Activated B cell treated with CpG ODN at 0.5 μM for 24 hours (primary cell): ENCODE measurements at regions not wholly inside any gene's neighbourhood (a gene's known extent, or its start where the extent isn't known, plus 50 kb on each side); places are given as distances from the start of the nearest gene placed in this dataset.

Experiments
- ATAC-seq: fragments of 200-7000 bp; cut with Tn5 transposase; one replicate; pipeline ENCODE4 v1.10.0; 2021; ENCODE audit warnings: low read depth, mild to moderate bottlenecking, moderate library complexity
- CTCF ChIA-PET: fragments of 350-600 bp; sonication (Branson Sonifier 250); formaldehyde crosslinking; loops from one replicate; lab custom pipeline; 2021; ENCODE audit warnings: antibody characterized with exemption; lab: Charles Lee
- POLR2A ChIA-PET: fragments of 350-600 bp; sonication (Branson Sonifier 250); formaldehyde crosslinking; loops from one replicate; lab custom pipeline; 2021; ENCODE audit warnings: antibody characterized with exemption; lab: Charles Lee
- DNase-seq: peaks from one replicate; pipeline ENCODE4 v3.0.0; 2022
- H3K27ac Mint-ChIP-seq: one replicate; pipeline ENCODE4 v1.8.0; 2020; ENCODE audit warnings: mixed read lengths
- H3K27me3 Mint-ChIP-seq: one replicate; pipeline ENCODE4 v1.8.0; 2021; ENCODE audit warnings: mixed read lengths
- H3K36me3 Mint-ChIP-seq: one replicate; pipeline ENCODE4 v1.8.0; 2021; ENCODE audit warnings: low read depth, mixed read lengths
- H3K4me1 Mint-ChIP-seq: one replicate; pipeline ENCODE4 v1.8.0; 2021; ENCODE audit warnings: mixed read lengths
- H3K4me3 Mint-ChIP-seq: one replicate; pipeline ENCODE4 v1.8.0; 2020; ENCODE audit warnings: mild to moderate bottlenecking, mixed read lengths
- H3K9me3 Mint-ChIP-seq: one replicate; pipeline ENCODE4 v1.8.0; 2020; ENCODE audit warnings: mixed read lengths
- CTCF ChIP-seq: fragments of 200-600 bp; IDR thresholded peaks from one replicate; pipeline ENCODE4 v1.8.0; 2022; ENCODE audit warnings: antibody characterized with exemption, mild to moderate bottlenecking
- intact Hi-C: fragments of 100-400 bp; cut with micrococcal nuclease; formaldehyde crosslinking; loops from one replicate; pipeline ENCODE4 v1.15.1; 2024

- ATAC-seq (no peak), DNase-seq (no peak)
- Mint-ChIP-seq H3K36me3 (no peaks in the 10 kb centered on the region), H3K4me1 (no peaks in the 10 kb centered on the region), H3K27me3 (no peaks in the 10 kb centered on the region), H3K9me3 (peaks cover 6% of the 10 kb centered on the region), H3K27ac (no peak overlapping the region), H3K4me3 (no peak overlapping the region)
- no peak for TF ChIP-seq CTCF
- ChIA-PET POLR2A (no interaction called here), CTCF (no interaction called here)
- intact Hi-C loops, result no loop called here
These were observed 288.3 kb upstream of the AJAP1 start for GRCh38 chr1:4366091-4366490.

- TF ChIP-seq CTCF, result no peak
- Mint-ChIP-seq H3K4me1 (no peaks in the 10 kb centered on the region), H3K4me3 (no peak overlapping the region), H3K27ac (no peak overlapping the region), H3K36me3 (no peaks in the 10 kb centered on the region), H3K27me3 (no peaks in the 10 kb centered on the region), H3K9me3 (peaks cover 6% of the 10 kb centered on the region)
- ATAC-seq (no peak), DNase-seq (no peak)
- ChIA-PET POLR2A (no interaction called here), CTCF (no interaction called here)
- intact Hi-C loops, result no loop called here
These were observed 287.1 kb upstream of the AJAP1 start for GRCh38 chr1:4367230-4367777.

GRCh38 chr1:4369335-4369734 lies 285.1 kb upstream of the AJAP1 start:
- Mint-ChIP-seq H3K4me3 (no peak overlapping the region), H3K27me3 (no peaks in the 10 kb centered on the region), H3K36me3 (no peaks in the 10 kb centered on the region), H3K9me3 (peaks cover 2% of the 10 kb centered on the region), H3K27ac (no peak overlapping the region), H3K4me1 (no peaks in the 10 kb centered on the region)
- no peak for ATAC-seq
- no peak for DNase-seq
- intact Hi-C loops, result no loop called here
- TF ChIP-seq CTCF, result no peak
- ChIA-PET POLR2A (no interaction called here), CTCF (no interaction called here)

- Mint-ChIP-seq H3K36me3 (no peaks in the 10 kb centered on the region), H3K9me3 (peaks cover 2% of the 10 kb centered on the region), H3K27me3 (peaks cover 2% of the 10 kb centered on the region), H3K27ac (no peak overlapping the region), H3K4me3 (no peak overlapping the region), H3K4me1 (no peaks in the 10 kb centered on the region)
- ChIA-PET CTCF (no interaction called here), POLR2A (no interaction called here)
- DNase-seq, result no peak
- intact Hi-C loops, result no loop called here
- TF ChIP-seq CTCF, result no peak
- ATAC-seq, result no peak
These were observed 282.6 kb upstream of the AJAP1 start for GRCh38 chr1:4371849-4372248.

- intact Hi-C loops, result no loop called here
- H3K4me1 Mint-ChIP-seq, result no peaks in the 10 kb centered on the region
- POLR2A ChIA-PET, result no interaction called here
- CTCF ChIA-PET, result no interaction called here
- DNase-seq (no peak), ATAC-seq (no peak)
- H3K9me3 Mint-ChIP-seq, result peaks cover 4% of the 10 kb centered on the region
- H3K4me3 Mint-ChIP-seq, result no peak overlapping the region
- H3K36me3 Mint-ChIP-seq, result no peaks in the 10 kb centered on the region
- H3K27ac Mint-ChIP-seq, result no peak overlapping the region
- no peak for TF ChIP-seq CTCF
- H3K27me3 Mint-ChIP-seq, result peaks cover 3% of the 10 kb centered on the region
These were observed 278.6 kb upstream of the AJAP1 start for GRCh38 chr1:4375812-4376211.
